ENCODE measurements at regions not wholly inside any gene's neighbourhood (a gene's known extent, or its start where the extent isn't known, plus 50 kb on each side); places are given as distances from the start of the nearest gene placed in this dataset.

GRCh38 chr12:33323823-33324222, 115.8 kb downstream of the SYT10 start:
- no peaks in the 10 kb centered on the region for H3K9me3 Mint-ChIP-seq
- H3K27me3 Mint-ChIP-seq, result no peaks in the 10 kb centered on the region
- no peaks in the 10 kb centered on the region for H3K36me3 Mint-ChIP-seq (ENCODE audit: low read depth)
- no peak overlapping the region for H3K4me3 Mint-ChIP-seq
- no peaks in the 10 kb centered on the region for H3K4me1 Mint-ChIP-seq
- no peak for DNase-seq
- no peak overlapping the region for H3K27ac Mint-ChIP-seq
- ChIA-PET CTCF (no interaction called here), POLR2A (no interaction called here)

GRCh38 chr12:33322519-33322918, 117.1 kb downstream of the SYT10 start:
- ChIA-PET CTCF (no interaction called here), POLR2A (no interaction called here)
- H3K36me3 Mint-ChIP-seq (ENCODE audit: low read depth), result no peaks in the 10 kb centered on the region
- no peak overlapping the region for H3K27ac Mint-ChIP-seq
- no peaks in the 10 kb centered on the region for H3K9me3 Mint-ChIP-seq
- no peak overlapping the region for H3K4me3 Mint-ChIP-seq
- no peaks in the 10 kb centered on the region for H3K4me1 Mint-ChIP-seq
- no peak for DNase-seq
- no peaks in the 10 kb centered on the region for H3K27me3 Mint-ChIP-seq

GRCh38 chr12:33317746-33318145, 121.9 kb downstream of the SYT10 start:
- Mint-ChIP-seq H3K9me3 (no peaks in the 10 kb centered on the region), H3K36me3 (ENCODE audit: low read depth) (no peaks in the 10 kb centered on the region), H3K4me3 (no peak overlapping the region), H3K27ac (no peak overlapping the region), H3K4me1 (no peaks in the 10 kb centered on the region), H3K27me3 (no peaks in the 10 kb centered on the region)
- CTCF ChIA-PET, result no interaction called here
- POLR2A ChIA-PET, result no interaction called here
- DNase-seq, result no peak

GRCh38 chr12:33314223-33314622, 125.4 kb downstream of the SYT10 start:
- H3K9me3 Mint-ChIP-seq, result peaks cover 3% of the 10 kb centered on the region
- H3K4me1 Mint-ChIP-seq, result no peaks in the 10 kb centered on the region
- no peak overlapping the region for H3K27ac Mint-ChIP-seq
- POLR2A ChIA-PET, result no interaction called here
- no peak overlapping the region for H3K4me3 Mint-ChIP-seq
- CTCF ChIA-PET, result no interaction called here
- no peak for DNase-seq
- no peaks in the 10 kb centered on the region for H3K27me3 Mint-ChIP-seq
- H3K36me3 Mint-ChIP-seq (ENCODE audit: low read depth), result no peaks in the 10 kb centered on the region

- Mint-ChIP-seq H3K4me3 (no peak overlapping the region), H3K36me3 (ENCODE audit: low read depth) (no peaks in the 10 kb centered on the region), H3K27ac (no peak overlapping the region), H3K9me3 (peaks cover 3% of the 10 kb centered on the region), H3K27me3 (no peaks in the 10 kb centered on the region), H3K4me1 (no peaks in the 10 kb centered on the region)
- no peak for DNase-seq
- POLR2A ChIA-PET, result no interaction called here
- CTCF ChIA-PET, result no interaction called here
Observed at GRCh38 chr12:33313476-33313875, 126.1 kb downstream of the SYT10 start.

GRCh38 chr12:33310471-33310870, 129.1 kb downstream of the SYT10 start:
- H3K9me3 Mint-ChIP-seq, result peaks cover 3% of the 10 kb centered on the region
- CTCF ChIA-PET, result no interaction called here

GRCh38 chr12:33304176-33304575, 135.4 kb downstream of the SYT10 start:
- POLR2A ChIA-PET, result no interaction called here
- DNase-seq, result no peak
- Mint-ChIP-seq H3K4me1 (no peaks in the 10 kb centered on the region), H3K27me3 (no peaks in the 10 kb centered on the region), H3K4me3 (no peak overlapping the region), H3K9me3 (peaks cover 2% of the 10 kb centered on the region), H3K27ac (no peak overlapping the region), H3K36me3 (ENCODE audit: low read depth) (no peaks in the 10 kb centered on the region)
- CTCF ChIA-PET, result no interaction called here

More at GRCh38 chr12:33310471-33310870, 129.1 kb downstream of the SYT10 start:
- no peaks in the 10 kb centered on the region for H3K4me1 Mint-ChIP-seq
- H3K36me3 Mint-ChIP-seq (ENCODE audit: low read depth), result no peaks in the 10 kb centered on the region
- DNase-seq, result no peak
- H3K4me3 Mint-ChIP-seq, result no peak overlapping the region
- H3K27me3 Mint-ChIP-seq, result no peaks in the 10 kb centered on the region
- H3K27ac Mint-ChIP-seq, result no peak overlapping the region
- POLR2A ChIA-PET, result no interaction called here

GRCh38 chr12:33296529-33296928, 143.1 kb downstream of the SYT10 start:
- Mint-ChIP-seq H3K27ac (no peak overlapping the region), H3K9me3 (peaks cover 6% of the 10 kb centered on the region), H3K27me3 (no peaks in the 10 kb centered on the region), H3K4me1 (no peaks in the 10 kb centered on the region), H3K4me3 (no peak overlapping the region), H3K36me3 (ENCODE audit: low read depth) (no peaks in the 10 kb centered on the region)
- ChIA-PET CTCF (no interaction called here), POLR2A (no interaction called here)
- no peak for DNase-seq

GRCh38 chr12:33290703-33291102, 148.9 kb downstream of the SYT10 start:
- no peaks in the 10 kb centered on the region for H3K27me3 Mint-ChIP-seq
- ChIA-PET POLR2A (no interaction called here), CTCF (no interaction called here)
- H3K36me3 Mint-ChIP-seq (ENCODE audit: low read depth), result no peaks in the 10 kb centered on the region
- no peak overlapping the region for H3K4me3 Mint-ChIP-seq
- no peak for DNase-seq
- H3K9me3 Mint-ChIP-seq, result peaks cover 3% of the 10 kb centered on the region
- H3K27ac Mint-ChIP-seq, result no peak overlapping the region
- no peaks in the 10 kb centered on the region for H3K4me1 Mint-ChIP-seq

GRCh38 chr12:33283054-33283453, 156.6 kb downstream of the SYT10 start:
- Mint-ChIP-seq H3K36me3 (ENCODE audit: low read depth) (no peaks in the 10 kb centered on the region), H3K27me3 (no peaks in the 10 kb centered on the region), H3K27ac (no peak overlapping the region), H3K4me3 (no peak overlapping the region), H3K4me1 (no peaks in the 10 kb centered on the region), H3K9me3 (peaks cover 19% of the 10 kb centered on the region)
- no peak for DNase-seq
- CTCF ChIA-PET, result no interaction called here
- POLR2A ChIA-PET, result no interaction called here

GRCh38 chr12:33277376-33277775, 162.2 kb downstream of the SYT10 start:
- Mint-ChIP-seq H3K4me1 (no peaks in the 10 kb centered on the region), H3K27me3 (no peaks in the 10 kb centered on the region), H3K27ac (no peak overlapping the region), H3K36me3 (ENCODE audit: low read depth) (no peaks in the 10 kb centered on the region), H3K4me3 (no peak overlapping the region), H3K9me3 (peaks cover 25% of the 10 kb centered on the region)
- ChIA-PET POLR2A (no interaction called here), CTCF (no interaction called here)
- no peak for DNase-seq

GRCh38 chr12:33267641-33268040, 172.0 kb downstream of the SYT10 start:
- Mint-ChIP-seq H3K36me3 (ENCODE audit: low read depth) (no peaks in the 10 kb centered on the region), H3K4me3 (no peak overlapping the region), H3K4me1 (no peaks in the 10 kb centered on the region), H3K27me3 (no peaks in the 10 kb centered on the region), H3K27ac (no peak overlapping the region), H3K9me3 (peaks cover 6% of the 10 kb centered on the region)
- ChIA-PET CTCF (no interaction called here), POLR2A (no interaction called here)
- DNase-seq, result no peak

- Mint-ChIP-seq H3K9me3 (peaks cover 4% of the 10 kb centered on the region), H3K4me3 (no peak overlapping the region), H3K27me3 (no peaks in the 10 kb centered on the region), H3K4me1 (no peaks in the 10 kb centered on the region), H3K27ac (no peak overlapping the region), H3K36me3 (ENCODE audit: low read depth) (no peaks in the 10 kb centered on the region)
- CTCF ChIA-PET, result no interaction called here
- POLR2A ChIA-PET, result no interaction called here
- DNase-seq, result no peak
Observed at GRCh38 chr12:33265900-33266299, 173.7 kb downstream of the SYT10 start.

- Mint-ChIP-seq H3K4me1 (no peaks in the 10 kb centered on the region), H3K27ac (no peak overlapping the region), H3K36me3 (ENCODE audit: low read depth) (no peaks in the 10 kb centered on the region), H3K27me3 (no peaks in the 10 kb centered on the region), H3K4me3 (no peak overlapping the region), H3K9me3 (peaks cover 4% of the 10 kb centered on the region)
- ChIA-PET POLR2A (no interaction called here), CTCF (no interaction called here)
- DNase-seq, result no peak
Observed at GRCh38 chr12:33265033-33265731, 174.4 kb downstream of the SYT10 start.

Measured in activated CD4-positive, alpha-beta T cell treated with anti-CD3 and anti-CD28 coated beads, Interleukin-2, amount 10 ng/mL, durations not matched to agents 7 days and 5 days (primary cell).